NCI-H1092 (cell line): ENCODE measurements at regions not wholly inside any gene's neighbourhood (a gene's known extent, or its start where the extent isn't known, plus 50 kb on each side); places are given as distances from the start of the nearest gene placed in this dataset.
"Not testable (repeated sequence)": the region's sequence is repeated elsewhere in the genome, so short reads cannot be mapped to it uniquely, and the experiment has no call there.

Experiments
- DNase-seq: peaks from one replicate; lab custom pipeline; 2025; lab: John Stamatoyannopoulos, UW

- no peak for DNase-seq
These were observed 283.7 kb downstream of the CBLN1 start for GRCh38 chr16:48997946-48998345.

GRCh38 chr16:48997081-48997615 lies 284.5 kb downstream of the CBLN1 start:
- no peak for DNase-seq

GRCh38 chr16:48978501-48978900 lies 303.1 kb downstream of the CBLN1 start:
- no peak for DNase-seq

- DNase-seq, result no peak
These were observed 309.4 kb downstream of the CBLN1 start for GRCh38 chr16:48972236-48972635.

GRCh38 chr16:48971571-48972077 lies 310.0 kb downstream of the CBLN1 start:
- DNase-seq, result no peak

- no peak for DNase-seq
These were observed 311.4 kb downstream of the CBLN1 start for GRCh38 chr16:48970216-48970615.

- DNase-seq, result no peak
These were observed 312.0 kb downstream of the CBLN1 start for GRCh38 chr16:48969611-48970010.

- DNase-seq, result peak; percentile 96
These were observed 316.3 kb downstream of the CBLN1 start for GRCh38 chr16:48965386-48965785.

- DNase-seq, result no peak
These were observed 317.6 kb downstream of the CBLN1 start for GRCh38 chr16:48963901-48964615.

- no peak for DNase-seq
These were observed 318.3 kb downstream of the CBLN1 start for GRCh38 chr16:48963306-48963705.

- no peak for DNase-seq
These were observed 320.1 kb downstream of the CBLN1 start for GRCh38 chr16:48961546-48961945.

GRCh38 chr16:48960830-48961229 lies 320.8 kb downstream of the CBLN1 start:
- DNase-seq, result no peak

GRCh38 chr16:48959747-48960146 lies 321.9 kb downstream of the CBLN1 start:
- DNase-seq, result no peak

GRCh38 chr16:48959204-48959603 lies 322.4 kb downstream of the CBLN1 start:
- DNase-seq, result no peak

- no peak for DNase-seq
These were observed 323.0 kb downstream of the CBLN1 start for GRCh38 chr16:48958681-48959080.

- no peak for DNase-seq
These were observed 325.0 kb downstream of the CBLN1 start for GRCh38 chr16:48956620-48957019.

- DNase-seq, result no peak
These were observed 325.8 kb downstream of the CBLN1 start for GRCh38 chr16:48955837-48956236.

GRCh38 chr16:48951621-48952125 lies 330.0 kb downstream of the CBLN1 start:
- not testable (repeated sequence) for DNase-seq

GRCh38 chr16:48950184-48950583 lies 331.5 kb downstream of the CBLN1 start:
- no peak for DNase-seq

GRCh38 chr16:48949636-48950035 lies 332.0 kb downstream of the CBLN1 start:
- DNase-seq, result no peak

- no peak for DNase-seq
These were observed 332.7 kb downstream of the CBLN1 start for GRCh38 chr16:48948911-48949310.

GRCh38 chr16:48947371-48947713 lies 334.3 kb downstream of the CBLN1 start:
- DNase-seq, result no peak

GRCh38 chr16:48946686-48947370 lies 334.8 kb downstream of the CBLN1 start:
- DNase-seq, result no peak
